ENCODE measurements at regions not wholly inside any gene's neighbourhood (a gene's known extent, or its start where the extent isn't known, plus 50 kb on each side); places are given as distances from the start of the nearest gene placed in this dataset.
A peak's percentile ranks its signal among the peaks of the same experiment; 100 is the strongest.

GRCh38 chr4:22094217-22094616 is 145.6 kb upstream of the KCNIP4 start:
- TF ChIP-seq Cebpa-rat (IDR thresholded peaks at IDR 0.05) = no peak
- H3K27me3 ChIP-seq = no peaks in the 10 kb centered on the region
- no peaks in the 10 kb centered on the region for H4K20me1 ChIP-seq
- H3K4me2 ChIP-seq = peak overlapping the region in 6 of 11 experiments; percentile 18 to 75 (median 69); a peak in 8 of 22 replicates
- H3K4me3 ChIP-seq = no peak overlapping the region
- H3K9ac ChIP-seq = no peak overlapping the region
- peaks cover 0 to 10% (median 0%) of the 10 kb centered on the region in 11 experiments; a peak in 4 of 22 replicates for H3K9me3 ChIP-seq (replicated peaks in 1 of 11)
- H3K36me3 ChIP-seq = no peaks in the 10 kb centered on the region
- peak overlapping the region in 5 of 11 experiments; percentile 2 to 83 (median 36); a peak in 5 of 22 replicates for H3K27ac ChIP-seq
- peaks cover 30 to 54% (median 37%) of the 10 kb centered on the region in 10 experiments for H3K4me1 ChIP-seq

- Histone ChIP-seq H3K9me3 (replicated peaks in 1 of 11) (peaks cover 0 to 20% (median 7%) of the 10 kb centered on the region in 11 experiments; a peak in 9 of 22 replicates), H3K9ac (peak overlapping the region in 6 of 11 experiments; percentile 1 to 70 (median 38); a peak in 8 of 22 replicates), H3K36me3 (no peaks in the 10 kb centered on the region), H3K4me2 (peak overlapping the region; percentile 43 to 83 (median 71); a peak in 21 of 22 replicates), H3K4me1 (peaks cover 30 to 51% (median 37%) of the 10 kb centered on the region in 10 experiments), H3K27ac (peak overlapping the region in 9 of 11 experiments; percentile 10 to 83 (median 66); a peak in 17 of 22 replicates), H3K27me3 (no peaks in the 10 kb centered on the region), H3K4me3 (no peak overlapping the region), H4K20me1 (no peaks in the 10 kb centered on the region)
- no peak for TF ChIP-seq Cebpa-rat (IDR thresholded peaks at IDR 0.05)
These were observed 144.6 kb upstream of the KCNIP4 start for GRCh38 chr4:22093126-22093525.

- Histone ChIP-seq H3K4me2 (peak overlapping the region; percentile 36 to 83 (median 71); a peak in 21 of 22 replicates), H3K9me3 (replicated peaks in 1 of 11) (peaks cover 8 to 32% (median 19%) of the 10 kb centered on the region in 11 experiments), H3K4me1 (peaks cover 30 to 51% (median 37%) of the 10 kb centered on the region in 10 experiments), H3K36me3 (no peaks in the 10 kb centered on the region), H3K9ac (peak overlapping the region in 8 of 11 experiments; percentile 3 to 66 (median 33); a peak in 12 of 22 replicates), H3K4me3 (no peak overlapping the region; a peak in 1 of 20 replicates), H4K20me1 (no peaks in the 10 kb centered on the region), H3K27me3 (no peaks in the 10 kb centered on the region), H3K27ac (peak overlapping the region in 8 of 11 experiments; percentile 51 to 83 (median 70); a peak in 16 of 22 replicates)
- no peak for TF ChIP-seq Cebpa-rat (IDR thresholded peaks at IDR 0.05)
These were observed 143.3 kb upstream of the KCNIP4 start for GRCh38 chr4:22091906-22092305.

- peak overlapping the region in 2 of 11 experiments; percentile 7 to 27; a peak in 3 of 22 replicates for H3K9ac ChIP-seq
- H4K20me1 ChIP-seq = no peaks in the 10 kb centered on the region
- peak overlapping the region in 7 of 11 experiments; percentile 51 to 83 (median 74); a peak in 14 of 22 replicates for H3K27ac ChIP-seq
- no peak overlapping the region for H3K4me3 ChIP-seq
- H3K27me3 ChIP-seq = no peaks in the 10 kb centered on the region
- no peak for TF ChIP-seq Cebpa-rat (IDR thresholded peaks at IDR 0.05)
- H3K36me3 ChIP-seq = no peaks in the 10 kb centered on the region
- peaks cover 30 to 51% (median 37%) of the 10 kb centered on the region in 10 experiments for H3K4me1 ChIP-seq
- H3K4me2 ChIP-seq = peak overlapping the region; percentile 36 to 83 (median 71); a peak in 20 of 22 replicates
- peaks cover 13 to 37% (median 25%) of the 10 kb centered on the region in 11 experiments for H3K9me3 ChIP-seq (replicated peaks in 1 of 11)
These were observed 142.8 kb upstream of the KCNIP4 start for GRCh38 chr4:22091352-22091717.

- no peak for TF ChIP-seq Cebpa-rat (IDR thresholded peaks at IDR 0.05)
- Histone ChIP-seq H3K4me2 (peak overlapping the region; percentile 36 to 83 (median 71); a peak in 18 of 22 replicates), H3K4me3 (no peak overlapping the region), H4K20me1 (no peaks in the 10 kb centered on the region), H3K9ac (peak overlapping the region in 1 of 11 experiments; percentile 27; a peak in 1 of 22 replicates), H3K27me3 (no peaks in the 10 kb centered on the region), H3K4me1 (peaks cover 30 to 47% (median 37%) of the 10 kb centered on the region in 10 experiments), H3K9me3 (replicated peaks in 1 of 11) (peaks cover 19 to 43% (median 30%) of the 10 kb centered on the region in 11 experiments), H3K27ac (peak overlapping the region in 7 of 11 experiments; percentile 51 to 83 (median 74); a peak in 12 of 22 replicates), H3K36me3 (no peaks in the 10 kb centered on the region)
These were observed 142.2 kb upstream of the KCNIP4 start for GRCh38 chr4:22090661-22091351.

- H4K20me1 ChIP-seq = no peaks in the 10 kb centered on the region
- TF ChIP-seq Cebpa-rat (IDR thresholded peaks at IDR 0.05) = no peak
- H3K9me3 ChIP-seq (replicated peaks in 1 of 11) = peaks cover 20 to 39% (median 26%) of the 10 kb centered on the region in 11 experiments
These were observed 129.0 kb upstream of the KCNIP4 start for GRCh38 chr4:22077571-22077970.

GRCh38 chr4:22072726-22073125 is 124.2 kb upstream of the KCNIP4 start:
- no peaks in the 10 kb centered on the region for H3K4me1 ChIP-seq
- H3K9ac ChIP-seq = no peak overlapping the region
- H3K36me3 ChIP-seq = no peaks in the 10 kb centered on the region
- no peak overlapping the region for H3K27ac ChIP-seq
- peaks cover 19 to 28% (median 23%) of the 10 kb centered on the region in 11 experiments for H3K9me3 ChIP-seq (replicated peaks in 1 of 11)
- H3K27me3 ChIP-seq = no peaks in the 10 kb centered on the region
- H4K20me1 ChIP-seq = no peaks in the 10 kb centered on the region
- TF ChIP-seq Cebpa-rat (IDR thresholded peaks at IDR 0.05) = no peak
- H3K4me3 ChIP-seq = no peak overlapping the region
- H3K4me2 ChIP-seq = no peak overlapping the region

More at GRCh38 chr4:22077571-22077970, 129.0 kb upstream of the KCNIP4 start:
- no peaks in the 10 kb centered on the region for H3K36me3 ChIP-seq
- H3K4me2 ChIP-seq = no peak overlapping the region
- H3K4me3 ChIP-seq = no peak overlapping the region
- H3K9ac ChIP-seq = no peak overlapping the region
- H3K27ac ChIP-seq = no peak overlapping the region
- no peaks in the 10 kb centered on the region for H3K27me3 ChIP-seq
- no peaks in the 10 kb centered on the region for H3K4me1 ChIP-seq

GRCh38 chr4:22072240-22072639 is 123.7 kb upstream of the KCNIP4 start:
- TF ChIP-seq Cebpa-rat (IDR thresholded peaks at IDR 0.05) = no peak
- Histone ChIP-seq H3K9me3 (replicated peaks in 1 of 11) (peaks cover 19 to 28% (median 23%) of the 10 kb centered on the region in 11 experiments), H3K9ac (no peak overlapping the region), H4K20me1 (no peaks in the 10 kb centered on the region), H3K36me3 (no peaks in the 10 kb centered on the region), H3K27me3 (no peaks in the 10 kb centered on the region), H3K4me1 (no peaks in the 10 kb centered on the region), H3K4me2 (no peak overlapping the region), H3K27ac (no peak overlapping the region), H3K4me3 (no peak overlapping the region)

GRCh38 chr4:22071749-22072148 is 123.2 kb upstream of the KCNIP4 start:
- Histone ChIP-seq H4K20me1 (no peaks in the 10 kb centered on the region), H3K36me3 (no peaks in the 10 kb centered on the region), H3K27ac (no peak overlapping the region), H3K4me3 (no peak overlapping the region), H3K4me2 (no peak overlapping the region), H3K9me3 (replicated peaks in 1 of 11) (peaks cover 19 to 28% (median 23%) of the 10 kb centered on the region in 11 experiments), H3K4me1 (no peaks in the 10 kb centered on the region), H3K27me3 (no peaks in the 10 kb centered on the region), H3K9ac (no peak overlapping the region)
- TF ChIP-seq Cebpa-rat (IDR thresholded peaks at IDR 0.05) = no peak
